Adipocyte (in vitro differentiated cells): ENCODE measurements at regions not wholly inside any gene's neighbourhood (a gene's known extent, or its start where the extent isn't known, plus 50 kb on each side); places are given as distances from the start of the nearest gene placed in this dataset.
A peak's percentile ranks its signal among the peaks of the same experiment; 100 is the strongest.

Experiments
- DNase-seq: peaks from one replicate; pipeline ENCODE4 v3.0.0-alpha.2; 2015; ENCODE audit warnings: low read depth
- H3K27me3 ChIP-seq: replicated peaks from 2 replicates; pipeline ENCODE4 v1.7.0; 2013; ENCODE audit warnings: mild to moderate bottlenecking, low read length, moderate library complexity; ENCODE audit not compliant: control insufficient read depth, insufficient read depth
- H3K36me3 ChIP-seq: 2 replicates; pipeline ENCODE4 v1.7.0; 2013; ENCODE audit warnings: low read length, mild to moderate bottlenecking, moderate library complexity; ENCODE audit not compliant: control insufficient read depth, insufficient read depth, severe bottlenecking
- H3K4me1 ChIP-seq: 2 replicates; pipeline ENCODE4 v1.7.0; 2013; ENCODE audit warnings: mild to moderate bottlenecking, low read length, moderate library complexity; ENCODE audit not compliant: control insufficient read depth, insufficient read depth
- H3K4me3 ChIP-seq: 2 replicates; pipeline ENCODE4 v1.7.0; 2013; ENCODE audit warnings: mild to moderate bottlenecking, low read length, moderate library complexity
- H3K9ac ChIP-seq: 2 replicates; pipeline ENCODE4 v1.7.0; 2013; ENCODE audit warnings: mild to moderate bottlenecking, low read length, moderate library complexity
- H3K9me3 ChIP-seq: 2 replicates; pipeline ENCODE4 v1.7.0; 2013; ENCODE audit warnings: mild to moderate bottlenecking, low read length, moderate library complexity; ENCODE audit not compliant: control insufficient read depth

DNA sequence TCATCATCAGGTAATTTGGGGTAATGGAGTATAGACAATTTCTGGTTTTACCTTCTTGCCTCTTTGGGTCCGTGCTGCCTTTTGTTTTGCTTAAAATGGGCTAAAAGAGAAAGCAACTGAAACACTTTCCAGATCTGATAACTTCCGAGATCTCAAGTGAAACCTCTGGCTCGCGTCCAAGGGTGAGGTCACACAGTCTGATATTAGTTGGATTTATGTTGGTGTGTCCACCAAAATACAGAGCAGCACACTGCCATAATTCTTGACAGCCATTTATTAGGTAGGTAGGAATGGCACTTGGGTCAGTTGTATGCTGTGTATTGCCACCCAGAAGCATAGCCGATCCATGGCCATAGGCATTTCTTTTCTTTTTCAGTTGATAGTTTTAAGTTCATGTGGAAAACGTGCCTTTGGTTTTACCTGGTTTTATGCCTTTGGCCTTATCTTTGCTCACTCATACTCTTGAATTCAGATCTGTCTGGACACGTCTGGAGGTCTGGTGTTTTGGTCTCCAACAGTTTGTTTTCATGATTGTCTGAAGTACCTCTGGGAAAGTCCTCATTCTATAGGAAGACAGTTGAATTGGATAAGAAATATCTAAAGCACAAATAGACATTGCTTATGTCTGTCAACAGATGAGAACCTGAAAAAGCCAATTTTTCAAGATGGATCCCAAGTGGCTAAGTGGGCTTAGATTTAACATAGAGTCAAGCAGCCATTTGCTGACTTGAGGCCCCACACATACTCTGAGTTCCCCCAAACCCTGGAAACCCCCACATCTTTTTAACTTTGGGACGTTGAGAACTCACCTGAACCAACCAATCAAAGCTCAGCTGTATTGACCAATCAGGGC is 320.8 kb downstream of the SOX4 start:
- no peak for DNase-seq
- no peaks in the 10 kb centered on the region for H3K36me3 ChIP-seq

GRCh38 chr6:21915707-21916260 is 322.2 kb downstream of the SOX4 start:
- peak overlapping the region; percentile 30 for H3K4me3 ChIP-seq
- no peak overlapping the region for H3K9ac ChIP-seq
- no peaks in the 10 kb centered on the region for H3K36me3 ChIP-seq
- no peaks in the 10 kb centered on the region for H3K9me3 ChIP-seq
- peak; percentile 18 for DNase-seq
- H3K27me3 ChIP-seq, result no peaks in the 10 kb centered on the region
- H3K4me1 ChIP-seq, result peaks cover 9% of the 10 kb centered on the region

More for the DNA sequence above, 320.8 kb downstream of the SOX4 start:
- H3K4me1 ChIP-seq, result peaks cover 9% of the 10 kb centered on the region
- H3K27me3 ChIP-seq, result no peaks in the 10 kb centered on the region
- no peak overlapping the region for H3K9ac ChIP-seq
- H3K9me3 ChIP-seq, result no peaks in the 10 kb centered on the region
- no peak overlapping the region for H3K4me3 ChIP-seq

DNA sequence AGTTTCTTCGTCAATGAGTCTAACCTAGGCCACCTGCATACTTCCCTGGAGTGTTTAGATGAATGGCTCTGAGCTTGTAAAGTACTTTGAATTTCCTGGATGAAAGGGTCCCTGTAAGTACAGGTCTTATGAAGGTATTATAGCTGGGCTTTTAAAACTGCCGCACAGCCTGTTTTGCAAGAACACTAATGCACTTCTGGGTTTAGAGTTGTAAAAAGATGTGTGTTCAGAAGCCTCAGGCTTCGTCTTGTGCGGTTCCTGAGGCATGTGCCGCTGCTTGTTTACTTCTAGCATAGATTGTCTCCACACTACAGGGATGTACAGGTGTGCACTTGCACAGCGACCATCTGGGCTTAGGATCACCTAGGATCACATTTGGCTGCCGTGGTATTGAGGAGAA is 324.5 kb downstream of the SOX4 start:
- no peak overlapping the region for H3K4me3 ChIP-seq
- no peaks in the 10 kb centered on the region for H3K27me3 ChIP-seq
- no peak overlapping the region for H3K9ac ChIP-seq
- no peaks in the 10 kb centered on the region for H3K36me3 ChIP-seq
- DNase-seq, result no peak
- no peaks in the 10 kb centered on the region for H3K9me3 ChIP-seq
- peaks cover 9% of the 10 kb centered on the region for H3K4me1 ChIP-seq

DNA sequence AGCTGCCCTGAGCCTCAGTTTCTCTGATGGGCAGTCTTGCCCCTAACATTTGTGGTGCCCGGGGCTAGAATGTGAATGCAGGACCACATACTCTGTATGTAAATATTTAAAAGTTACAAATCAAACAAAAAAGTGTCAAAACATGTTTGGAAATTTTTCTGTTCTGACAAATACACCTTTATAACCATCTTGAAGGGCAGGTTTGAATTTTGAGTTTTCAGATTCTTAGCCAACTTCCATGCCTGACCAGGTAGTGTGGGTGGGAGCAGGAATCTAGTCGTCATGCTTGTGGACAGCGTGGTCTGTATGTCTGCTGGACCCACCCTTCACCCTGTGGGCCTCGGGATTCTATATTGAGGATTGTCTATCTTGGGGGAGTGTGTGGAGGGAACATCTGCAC is 325.1 kb downstream of the SOX4 start:
- H3K36me3 ChIP-seq, result no peaks in the 10 kb centered on the region
- peaks cover 9% of the 10 kb centered on the region for H3K4me1 ChIP-seq
- DNase-seq, result no peak
- no peak overlapping the region for H3K4me3 ChIP-seq
- H3K27me3 ChIP-seq, result no peaks in the 10 kb centered on the region
- H3K9me3 ChIP-seq, result no peaks in the 10 kb centered on the region
- H3K9ac ChIP-seq, result no peak overlapping the region

GRCh38 chr6:21922086-21922485 is 328.5 kb downstream of the SOX4 start:
- Histone ChIP-seq H3K4me1 (no peaks in the 10 kb centered on the region), H3K36me3 (no peaks in the 10 kb centered on the region), H3K9me3 (no peaks in the 10 kb centered on the region), H3K4me3 (no peak overlapping the region), H3K9ac (no peak overlapping the region), H3K27me3 (no peaks in the 10 kb centered on the region)
- no peak for DNase-seq

DNA sequence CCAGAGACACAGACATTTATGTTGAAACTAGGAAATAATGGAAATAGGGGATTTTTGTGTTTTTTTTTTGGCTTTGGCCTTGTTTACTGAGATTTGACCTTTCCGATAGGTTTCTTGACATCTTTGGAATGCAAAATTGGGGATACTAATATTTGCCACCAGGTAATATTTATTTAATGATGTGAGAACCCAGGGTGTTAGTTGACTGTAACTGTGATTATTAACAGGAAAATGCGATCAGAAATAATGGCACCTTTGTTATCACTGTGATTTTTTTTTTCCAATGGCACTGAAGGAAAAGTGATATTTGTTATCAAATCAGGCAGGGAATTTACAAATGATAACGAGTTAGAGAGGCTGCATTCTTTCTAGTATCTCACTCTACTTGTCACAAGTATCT is 330.5 kb downstream of the SOX4 start:
- Histone ChIP-seq H3K4me3 (no peak overlapping the region), H3K4me1 (no peaks in the 10 kb centered on the region)

GRCh38 chr6:21928827-21929226 is 335.3 kb downstream of the SOX4 start:
- DNase-seq, result no peak
- Histone ChIP-seq H3K27me3 (peaks cover 2% of the 10 kb centered on the region), H3K9me3 (peaks cover 2% of the 10 kb centered on the region), H3K9ac (no peak overlapping the region), H3K36me3 (no peaks in the 10 kb centered on the region), H3K4me3 (no peak overlapping the region), H3K4me1 (no peaks in the 10 kb centered on the region)

More for the DNA sequence above, 330.5 kb downstream of the SOX4 start:
- DNase-seq, result no peak
- H3K9me3 ChIP-seq, result no peaks in the 10 kb centered on the region
- H3K27me3 ChIP-seq, result peaks cover 2% of the 10 kb centered on the region
- H3K36me3 ChIP-seq, result no peaks in the 10 kb centered on the region
- no peak overlapping the region for H3K9ac ChIP-seq

DNA sequence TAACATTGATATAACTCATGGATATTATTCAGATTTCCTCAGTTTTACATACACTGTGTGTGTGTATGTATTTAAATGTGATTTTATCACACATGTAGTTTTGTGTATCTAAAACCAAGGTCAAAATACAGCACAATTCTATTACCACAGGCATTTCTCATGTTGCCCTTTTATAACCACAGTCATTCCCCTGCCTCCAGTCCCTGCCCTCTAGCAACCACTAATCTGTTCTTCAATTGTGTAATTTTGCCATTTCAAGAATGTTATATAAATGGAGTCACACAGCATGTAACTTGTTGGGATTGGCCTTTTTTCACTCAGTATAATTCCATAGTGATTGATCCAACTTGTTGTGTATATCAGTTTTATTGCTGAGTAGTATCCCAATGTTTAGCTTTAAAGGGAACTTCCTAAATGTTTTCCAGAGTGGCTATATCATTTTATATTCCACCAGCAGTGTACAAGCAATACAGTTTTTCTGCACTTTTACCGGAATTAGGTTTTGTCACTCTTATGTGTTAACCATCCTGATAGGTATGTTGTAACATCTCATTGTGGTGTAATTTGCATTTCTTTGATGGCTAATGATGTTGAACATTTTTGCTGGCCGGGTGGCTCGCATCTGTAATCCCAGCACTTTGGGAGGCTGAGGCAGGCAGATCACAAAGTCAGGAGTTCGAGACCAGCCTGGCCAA is 338.2 kb downstream of the SOX4 start:
- peak; percentile 51 for DNase-seq
- no peak overlapping the region for H3K4me3 ChIP-seq
- H3K36me3 ChIP-seq, result no peaks in the 10 kb centered on the region
- H3K4me1 ChIP-seq, result peaks cover 4% of the 10 kb centered on the region
- no peak overlapping the region for H3K9ac ChIP-seq
- peaks cover 2% of the 10 kb centered on the region for H3K9me3 ChIP-seq
- peaks cover 2% of the 10 kb centered on the region for H3K27me3 ChIP-seq

GRCh38 chr6:21933351-21933750 is 339.8 kb downstream of the SOX4 start:
- no peak for DNase-seq
- Histone ChIP-seq H3K9me3 (peaks cover 2% of the 10 kb centered on the region), H3K9ac (no peak overlapping the region), H3K4me1 (peaks cover 4% of the 10 kb centered on the region), H3K4me3 (no peak overlapping the region), H3K36me3 (no peaks in the 10 kb centered on the region), H3K27me3 (no peaks in the 10 kb centered on the region)

GRCh38 chr6:21935142-21935541 is 341.6 kb downstream of the SOX4 start:
- Histone ChIP-seq H3K27me3 (no peaks in the 10 kb centered on the region), H3K4me3 (no peak overlapping the region), H3K4me1 (peaks cover 4% of the 10 kb centered on the region), H3K9ac (no peak overlapping the region), H3K36me3 (no peaks in the 10 kb centered on the region), H3K9me3 (peaks cover 2% of the 10 kb centered on the region)
- no peak for DNase-seq

GRCh38 chr6:21935561-21936028 is 342.0 kb downstream of the SOX4 start:
- no peaks in the 10 kb centered on the region for H3K36me3 ChIP-seq
- H3K4me3 ChIP-seq, result no peak overlapping the region
- H3K27me3 ChIP-seq, result no peaks in the 10 kb centered on the region
- peaks cover 4% of the 10 kb centered on the region for H3K4me1 ChIP-seq
- peaks cover 2% of the 10 kb centered on the region for H3K9me3 ChIP-seq
- H3K9ac ChIP-seq, result no peak overlapping the region
- peak; percentile 38 for DNase-seq
